ENCODE measurements at regions not wholly inside any gene's neighbourhood (a gene's known extent, or its start where the extent isn't known, plus 50 kb on each side); places are given as distances from the start of the nearest gene placed in this dataset.

GRCh38 chr18:46253498-46253897 lies 149.3 kb downstream of the HAUS1 start (continued):
- TF ChIP-seq, protein P1, sequence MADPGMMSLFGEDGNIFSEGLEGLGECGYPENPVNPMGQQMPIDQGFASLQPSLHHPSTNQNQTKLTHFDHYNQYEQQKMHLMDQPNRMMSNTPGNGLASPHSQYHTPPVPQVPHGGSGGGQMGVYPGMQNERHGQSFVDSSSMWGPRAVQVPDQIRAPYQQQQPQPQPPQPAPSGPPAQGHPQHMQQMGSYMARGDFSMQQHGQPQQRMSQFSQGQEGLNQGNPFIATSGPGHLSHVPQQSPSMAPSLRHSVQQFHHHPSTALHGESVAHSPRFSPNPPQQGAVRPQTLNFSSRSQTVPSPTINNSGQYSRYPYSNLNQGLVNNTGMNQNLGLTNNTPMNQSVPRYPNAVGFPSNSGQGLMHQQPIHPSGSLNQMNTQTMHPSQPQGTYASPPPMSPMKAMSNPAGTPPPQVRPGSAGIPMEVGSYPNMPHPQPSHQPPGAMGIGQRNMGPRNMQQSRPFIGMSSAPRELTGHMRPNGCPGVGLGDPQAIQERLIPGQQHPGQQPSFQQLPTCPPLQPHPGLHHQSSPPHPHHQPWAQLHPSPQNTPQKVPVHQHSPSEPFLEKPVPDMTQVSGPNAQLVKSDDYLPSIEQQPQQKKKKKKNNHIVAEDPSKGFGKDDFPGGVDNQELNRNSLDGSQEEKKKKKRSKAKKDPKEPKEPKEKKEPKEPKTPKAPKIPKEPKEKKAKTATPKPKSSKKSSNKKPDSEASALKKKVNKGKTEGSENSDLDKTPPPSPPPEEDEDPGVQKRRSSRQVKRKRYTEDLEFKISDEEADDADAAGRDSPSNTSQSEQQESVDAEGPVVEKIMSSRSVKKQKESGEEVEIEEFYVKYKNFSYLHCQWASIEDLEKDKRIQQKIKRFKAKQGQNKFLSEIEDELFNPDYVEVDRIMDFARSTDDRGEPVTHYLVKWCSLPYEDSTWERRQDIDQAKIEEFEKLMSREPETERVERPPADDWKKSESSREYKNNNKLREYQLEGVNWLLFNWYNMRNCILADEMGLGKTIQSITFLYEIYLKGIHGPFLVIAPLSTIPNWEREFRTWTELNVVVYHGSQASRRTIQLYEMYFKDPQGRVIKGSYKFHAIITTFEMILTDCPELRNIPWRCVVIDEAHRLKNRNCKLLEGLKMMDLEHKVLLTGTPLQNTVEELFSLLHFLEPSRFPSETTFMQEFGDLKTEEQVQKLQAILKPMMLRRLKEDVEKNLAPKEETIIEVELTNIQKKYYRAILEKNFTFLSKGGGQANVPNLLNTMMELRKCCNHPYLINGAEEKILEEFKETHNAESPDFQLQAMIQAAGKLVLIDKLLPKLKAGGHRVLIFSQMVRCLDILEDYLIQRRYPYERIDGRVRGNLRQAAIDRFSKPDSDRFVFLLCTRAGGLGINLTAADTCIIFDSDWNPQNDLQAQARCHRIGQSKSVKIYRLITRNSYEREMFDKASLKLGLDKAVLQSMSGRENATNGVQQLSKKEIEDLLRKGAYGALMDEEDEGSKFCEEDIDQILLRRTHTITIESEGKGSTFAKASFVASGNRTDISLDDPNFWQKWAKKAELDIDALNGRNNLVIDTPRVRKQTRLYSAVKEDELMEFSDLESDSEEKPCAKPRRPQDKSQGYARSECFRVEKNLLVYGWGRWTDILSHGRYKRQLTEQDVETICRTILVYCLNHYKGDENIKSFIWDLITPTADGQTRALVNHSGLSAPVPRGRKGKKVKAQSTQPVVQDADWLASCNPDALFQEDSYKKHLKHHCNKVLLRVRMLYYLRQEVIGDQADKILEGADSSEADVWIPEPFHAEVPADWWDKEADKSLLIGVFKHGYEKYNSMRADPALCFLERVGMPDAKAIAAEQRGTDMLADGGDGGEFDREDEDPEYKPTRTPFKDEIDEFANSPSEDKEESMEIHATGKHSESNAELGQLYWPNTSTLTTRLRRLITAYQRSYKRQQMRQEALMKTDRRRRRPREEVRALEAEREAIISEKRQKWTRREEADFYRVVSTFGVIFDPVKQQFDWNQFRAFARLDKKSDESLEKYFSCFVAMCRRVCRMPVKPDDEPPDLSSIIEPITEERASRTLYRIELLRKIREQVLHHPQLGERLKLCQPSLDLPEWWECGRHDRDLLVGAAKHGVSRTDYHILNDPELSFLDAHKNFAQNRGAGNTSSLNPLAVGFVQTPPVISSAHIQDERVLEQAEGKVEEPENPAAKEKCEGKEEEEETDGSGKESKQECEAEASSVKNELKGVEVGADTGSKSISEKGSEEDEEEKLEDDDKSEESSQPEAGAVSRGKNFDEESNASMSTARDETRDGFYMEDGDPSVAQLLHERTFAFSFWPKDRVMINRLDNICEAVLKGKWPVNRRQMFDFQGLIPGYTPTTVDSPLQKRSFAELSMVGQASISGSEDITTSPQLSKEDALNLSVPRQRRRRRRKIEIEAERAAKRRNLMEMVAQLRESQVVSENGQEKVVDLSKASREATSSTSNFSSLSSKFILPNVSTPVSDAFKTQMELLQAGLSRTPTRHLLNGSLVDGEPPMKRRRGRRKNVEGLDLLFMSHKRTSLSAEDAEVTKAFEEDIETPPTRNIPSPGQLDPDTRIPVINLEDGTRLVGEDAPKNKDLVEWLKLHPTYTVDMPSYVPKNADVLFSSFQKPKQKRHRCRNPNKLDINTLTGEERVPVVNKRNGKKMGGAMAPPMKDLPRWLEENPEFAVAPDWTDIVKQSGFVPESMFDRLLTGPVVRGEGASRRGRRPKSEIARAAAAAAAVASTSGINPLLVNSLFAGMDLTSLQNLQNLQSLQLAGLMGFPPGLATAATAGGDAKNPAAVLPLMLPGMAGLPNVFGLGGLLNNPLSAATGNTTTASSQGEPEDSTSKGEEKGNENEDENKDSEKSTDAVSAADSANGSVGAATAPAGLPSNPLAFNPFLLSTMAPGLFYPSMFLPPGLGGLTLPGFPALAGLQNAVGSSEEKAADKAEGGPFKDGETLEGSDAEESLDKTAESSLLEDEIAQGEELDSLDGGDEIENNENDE (IDR thresholded peaks at IDR 0.05; ENCODE audit: insufficient replicate concordance, low read length): no peak
- TF ChIP-seq HDAC6 (IDR thresholded peaks at IDR 0.05; ENCODE audit: low read depth, low read length) (no peak), CBX8 (IDR thresholded peaks at IDR 0.05; ENCODE audit: borderline replicate concordance, low read depth, low read length) (no peak), SIN3A (conservative IDR thresholded peaks at IDR 0.05 in 1 of 2, IDR thresholded peaks at IDR 0.05 in 1 of 2; ENCODE audit: low read depth in 1 of 2, low read length in 2 of 2) (no peak), HDAC2 (IDR thresholded peaks at IDR 0.05; ENCODE audit: borderline replicate concordance in 1 of 2, low read depth in 2 of 2, low read length in 2 of 2) (no peak), EGR1 (IDR thresholded peaks at IDR 0.05; ENCODE audit: borderline replicate concordance, low read depth, low read length) (no peak), CREB1 (IDR thresholded peaks at IDR 0.05) (no peak), POU5F1 (IDR thresholded peaks at IDR 0.05; ENCODE audit: low read depth, low read length) (no peak), JUN (IDR thresholded peaks at IDR 0.05; ENCODE audit: low read depth, low read length) (no peak), GTF2F1 (IDR thresholded peaks at IDR 0.05; ENCODE audit: borderline replicate concordance, low read depth, low read length) (no peak), SUZ12 (IDR thresholded peaks at IDR 0.05; ENCODE audit: low read length) (no peak)
- TF ChIP-seq, protein P2, sequence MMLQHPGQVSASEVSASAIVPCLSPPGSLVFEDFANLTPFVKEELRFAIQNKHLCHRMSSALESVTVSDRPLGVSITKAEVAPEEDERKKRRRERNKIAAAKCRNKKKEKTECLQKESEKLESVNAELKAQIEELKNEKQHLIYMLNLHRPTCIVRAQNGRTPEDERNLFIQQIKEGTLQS (IDR thresholded peaks at IDR 0.05; ENCODE audit: insufficient read depth, low read depth, low read length): no peak

Data from H1 (cell line).